Tibial artery (tissue), 4 donors: ENCODE measurements at regions not wholly inside any gene's neighbourhood (a gene's known extent, or its start where the extent isn't known, plus 50 kb on each side); places are given as distances from the start of the nearest gene placed in this dataset.

Experiments
- DNase-seq, 2 donors: peaks; one replicate each; pipeline ENCODE4 v3.0.0-alpha.2; 2019
- H3K27ac ChIP-seq, 2 donors: fragments of 200-600 bp; sonication (generic) in 1 of 2; 1 replicate in 1 of 2; 2 replicates in 1 of 2; pipeline ENCODE4 v1.5.1; 2018 to 2019; ENCODE audit warnings: mild to moderate bottlenecking in 1 of 2
- H3K27me3 ChIP-seq, 2 donors: fragments of 200-600 bp; sonication (generic) in 1 of 2; one replicate each; pipeline versions ENCODE4 v1.5.1 to v1.6.0; 2016 to 2019
- H3K36me3 ChIP-seq, 3 donors: fragments of 200-600 bp; sonication (generic) in 2 of 3; one replicate each; pipeline ENCODE4 v1.5.1; 2016 to 2019; ENCODE audit warnings: mild to moderate bottlenecking in 2 of 3
- H3K4me1 ChIP-seq, 4 donors: fragments of 200-600 bp; sonication (generic) in 2 of 4; 1 replicate in 3 of 4; 2 replicates in 1 of 4; pipeline ENCODE4 v1.5.1; 2016 to 2019
- H3K4me3 ChIP-seq, 2 donors: fragments of 200-600 bp; sonication (generic) in 1 of 2; 1 replicate in 1 of 2; 2 replicates in 1 of 2; pipeline ENCODE4 v1.5.1; 2018 to 2019; ENCODE audit warnings: mild to moderate bottlenecking in 2 of 2
- H3K9me3 ChIP-seq, 3 donors: fragments of 200-600 bp; sonication (generic) in 1 of 3; one replicate each; pipeline ENCODE4 v1.5.1; 2016 to 2019
- intact Hi-C: fragments of 100-400 bp; cut with DNase I; formaldehyde crosslinking; loops from one replicate; pipeline ENCODE4 v1.15.0; 2023; ENCODE audit warnings: low total_unique reads
- TF ChIP-seq, protein P1 (sequence below), 2 experiments: fragments of 200-600 bp in 1 of 2; fragments of 450-650 bp in 1 of 2; IDR thresholded peaks; one replicate each; pipeline ENCODE4 v1.5.1; 2017 to 2019; ENCODE audit warnings: antibody characterized with exemption in 2 of 2, mild to moderate bottlenecking in 1 of 2, moderate library complexity in 1 of 2

DNA sequence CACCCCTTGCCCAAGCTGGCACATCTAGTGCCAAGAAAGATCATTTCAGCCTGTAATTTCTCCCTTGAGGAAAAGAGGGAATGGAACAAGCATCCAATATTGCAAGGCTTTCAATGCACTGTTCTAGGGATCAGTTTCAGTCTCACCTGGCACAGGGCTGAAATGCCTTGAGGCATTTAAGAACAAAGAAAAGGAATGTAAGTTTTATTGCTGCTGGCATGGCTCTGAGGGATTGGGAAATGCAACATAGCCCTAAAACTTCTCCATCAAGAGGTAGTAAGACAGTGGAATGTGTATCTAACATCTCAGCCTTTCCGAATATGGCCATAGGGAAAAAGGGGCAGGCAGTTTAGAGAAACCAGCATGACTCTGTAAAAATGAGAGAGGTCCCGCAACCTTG lies 732.6 kb upstream of the LCORL start:
- H3K27ac ChIP-seq, result no peak overlapping the region
- no peaks in the 10 kb centered on the region for H3K27me3 ChIP-seq
- H3K9me3 ChIP-seq, result no peaks in the 10 kb centered on the region
- H3K36me3 ChIP-seq, result no peaks in the 10 kb centered on the region
- no peak for DNase-seq
- H3K4me3 ChIP-seq, result no peak overlapping the region
- TF ChIP-seq, protein P1, sequence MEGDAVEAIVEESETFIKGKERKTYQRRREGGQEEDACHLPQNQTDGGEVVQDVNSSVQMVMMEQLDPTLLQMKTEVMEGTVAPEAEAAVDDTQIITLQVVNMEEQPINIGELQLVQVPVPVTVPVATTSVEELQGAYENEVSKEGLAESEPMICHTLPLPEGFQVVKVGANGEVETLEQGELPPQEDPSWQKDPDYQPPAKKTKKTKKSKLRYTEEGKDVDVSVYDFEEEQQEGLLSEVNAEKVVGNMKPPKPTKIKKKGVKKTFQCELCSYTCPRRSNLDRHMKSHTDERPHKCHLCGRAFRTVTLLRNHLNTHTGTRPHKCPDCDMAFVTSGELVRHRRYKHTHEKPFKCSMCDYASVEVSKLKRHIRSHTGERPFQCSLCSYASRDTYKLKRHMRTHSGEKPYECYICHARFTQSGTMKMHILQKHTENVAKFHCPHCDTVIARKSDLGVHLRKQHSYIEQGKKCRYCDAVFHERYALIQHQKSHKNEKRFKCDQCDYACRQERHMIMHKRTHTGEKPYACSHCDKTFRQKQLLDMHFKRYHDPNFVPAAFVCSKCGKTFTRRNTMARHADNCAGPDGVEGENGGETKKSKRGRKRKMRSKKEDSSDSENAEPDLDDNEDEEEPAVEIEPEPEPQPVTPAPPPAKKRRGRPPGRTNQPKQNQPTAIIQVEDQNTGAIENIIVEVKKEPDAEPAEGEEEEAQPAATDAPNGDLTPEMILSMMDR (IDR thresholded peaks at IDR 0.05), result no peak
- no peaks in the 10 kb centered on the region for H3K4me1 ChIP-seq
- intact Hi-C loops, result no loop called here

DNA sequence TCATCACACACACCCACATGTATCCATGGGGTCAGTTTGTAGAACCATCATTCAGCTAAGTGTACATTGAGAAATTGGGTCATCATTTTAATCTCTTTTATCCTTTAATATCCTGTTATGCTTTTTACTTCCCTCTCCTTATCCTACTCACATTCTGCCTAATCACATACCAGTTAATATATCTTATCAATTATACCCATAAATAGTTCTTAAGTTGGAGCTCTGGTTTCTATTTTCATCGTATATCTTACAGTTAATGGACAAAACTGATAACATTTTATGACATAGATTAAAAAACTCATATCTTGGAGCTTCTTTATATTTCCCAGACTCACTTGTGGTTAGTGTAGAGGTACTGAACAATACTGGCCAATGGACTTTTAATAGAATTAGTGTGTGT lies 729.5 kb upstream of the LCORL start:
- no peaks in the 10 kb centered on the region for H3K36me3 ChIP-seq
- TF ChIP-seq, protein P1 (IDR thresholded peaks at IDR 0.05), result no peak
- no peaks in the 10 kb centered on the region for H3K4me1 ChIP-seq
- intact Hi-C loops, result no loop called here
- DNase-seq, result no peak
- no peak overlapping the region for H3K4me3 ChIP-seq
- H3K9me3 ChIP-seq, result no peaks in the 10 kb centered on the region
- no peaks in the 10 kb centered on the region for H3K27me3 ChIP-seq
- H3K27ac ChIP-seq, result no peak overlapping the region

GRCh38 chr4:18749391-18749790 lies 727.8 kb upstream of the LCORL start:
- H3K9me3 ChIP-seq, result no peaks in the 10 kb centered on the region
- DNase-seq, result no peak
- H3K36me3 ChIP-seq, result no peaks in the 10 kb centered on the region
- no peak overlapping the region for H3K27ac ChIP-seq
- H3K4me3 ChIP-seq, result no peak overlapping the region
- no peaks in the 10 kb centered on the region for H3K27me3 ChIP-seq
- H3K4me1 ChIP-seq, result no peaks in the 10 kb centered on the region
- intact Hi-C loops, result no loop called here
- TF ChIP-seq, protein P1 (IDR thresholded peaks at IDR 0.05), result no peak

- no peak overlapping the region for H3K4me3 ChIP-seq
- no peaks in the 10 kb centered on the region for H3K36me3 ChIP-seq
- intact Hi-C loops, result no loop called here
- H3K27me3 ChIP-seq, result no peaks in the 10 kb centered on the region
- no peak overlapping the region for H3K27ac ChIP-seq
- H3K9me3 ChIP-seq, result no peaks in the 10 kb centered on the region
- H3K4me1 ChIP-seq, result peaks cover 0 to 5% (median 0%) of the 10 kb centered on the region in 4 donors
- no peak for DNase-seq
- TF ChIP-seq, protein P1 (IDR thresholded peaks at IDR 0.05), result no peak
Measured at GRCh38 chr4:18736551-18736950, 715.0 kb upstream of the LCORL start.

DNA sequence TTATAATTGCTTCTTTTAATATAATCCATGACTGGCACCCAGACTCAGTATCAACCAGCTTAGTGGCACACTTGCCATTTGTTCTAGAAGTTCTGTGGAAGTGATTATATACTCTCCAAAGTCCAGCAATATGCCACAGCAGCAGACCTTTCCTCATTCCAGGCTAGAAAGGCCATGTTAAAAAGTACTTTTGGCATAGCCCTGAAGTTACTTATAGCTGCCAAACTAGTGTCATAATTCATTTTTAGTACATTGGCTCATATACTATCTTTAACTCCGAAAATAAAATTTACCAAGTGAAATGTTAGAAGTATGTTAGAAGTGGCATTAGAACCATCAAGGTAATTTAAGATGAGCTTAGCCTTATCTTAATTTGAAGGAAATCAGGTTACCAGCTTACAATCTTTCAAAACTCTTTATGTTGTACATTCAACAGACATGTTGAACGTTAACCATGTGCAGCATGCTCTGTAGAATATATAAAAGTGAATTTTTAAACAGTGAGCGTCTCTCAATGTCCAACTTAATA lies 714.2 kb upstream of the LCORL start:
- TF ChIP-seq, protein P1 (IDR thresholded peaks at IDR 0.05), result no peak
- intact Hi-C loops, result no loop called here
- no peak for DNase-seq
- Histone ChIP-seq H3K4me1 (peaks cover 0 to 5% (median 0%) of the 10 kb centered on the region in 4 donors), H3K4me3 (no peak overlapping the region), H3K9me3 (no peaks in the 10 kb centered on the region), H3K27ac (no peak overlapping the region), H3K36me3 (no peaks in the 10 kb centered on the region), H3K27me3 (no peaks in the 10 kb centered on the region)

DNA sequence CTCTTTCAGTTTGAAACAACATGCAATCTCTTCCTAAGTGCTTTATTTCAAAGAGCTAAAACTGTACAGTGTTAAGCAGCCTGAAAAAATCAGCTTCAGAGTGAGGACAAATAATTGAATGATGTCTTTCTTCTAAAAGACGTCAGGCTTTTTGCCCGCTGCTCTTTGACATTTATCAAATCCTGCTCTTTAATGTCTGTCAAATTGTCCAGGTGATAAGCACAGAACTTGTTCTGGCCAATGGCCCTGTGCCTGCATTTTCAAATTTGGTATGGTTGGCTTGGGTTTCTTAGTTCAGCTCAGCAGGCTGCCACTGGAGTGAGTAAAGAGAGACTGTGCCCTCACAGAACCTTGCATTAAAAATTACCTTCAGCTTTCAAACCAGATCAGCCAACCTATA lies 712.9 kb upstream of the LCORL start:
- Histone ChIP-seq H3K4me3 (no peak overlapping the region), H3K27me3 (no peaks in the 10 kb centered on the region), H3K36me3 (no peaks in the 10 kb centered on the region), H3K9me3 (no peaks in the 10 kb centered on the region), H3K4me1 (peaks cover 0 to 5% (median 0%) of the 10 kb centered on the region in 4 donors), H3K27ac (no peak overlapping the region)
- TF ChIP-seq, protein P1 (IDR thresholded peaks at IDR 0.05), result no peak
- no peak for DNase-seq
- intact Hi-C loops, result no loop called here
